K562 (cell line): ENCODE measurements at regions not wholly inside any gene's neighbourhood (a gene's known extent, or its start where the extent isn't known, plus 50 kb on each side); places are given as distances from the start of the nearest gene placed in this dataset.
A peak's percentile ranks its signal among the peaks of the same experiment; 100 is the strongest.
"Not testable (repeated sequence)": the region's sequence is repeated elsewhere in the genome, so short reads cannot be mapped to it uniquely, and the experiment has no call there.

Experiments used
- ATAC-seq: fragments of 200-7000 bp; cut with Tn5 transposase; 3 replicates; pipeline ENCODE4 v1.9.1; 2020; ENCODE audit warnings: moderate library complexity
- BruUV-seq: library from RNA; stranded (reverse); fragments of 400-500 nt; replicated peaks from 2 replicates; lab custom pipeline; 2021; lab: Mats Ljungman, UMichigan
- CTCF ChIA-PET: fragments of 300-600 bp; formaldehyde crosslinking; extraction: SDS; loops from one replicate; lab custom pipeline; 2021; ENCODE audit warnings: low intra/inter-chr PET ratio; lab: Yijun Ruan, JAX
- POLR2A ChIA-PET: fragments of 300-600, 350-650 bp; sonication (Branson Sonifier 250); formaldehyde crosslinking; extraction: SDS; loops from one replicate; lab custom pipeline; 2021; ENCODE audit warnings: antibody characterized with exemption, inconsistent platforms; lab: Yijun Ruan, JAX
- DNase-seq, 4 experiments: peaks; one replicate each; pipeline versions ENCODE4 v3.0.0 to v3.0.0-alpha.2; 2011 to 2018; ENCODE audit warnings: low spot score in 3 of 4, mixed read lengths in 3 of 4; ENCODE audit errors: extremely low read depth in 1 of 4
- FAIRE-seq: peaks from 2 replicates; lab custom pipeline; 2011; peaks lifted over from hg19 to GRCh38; lab: Jason Lieb, UNC
- H2AFZ ChIP-seq: 2 replicates; pipeline ENCODE4 v1.6.0; 2011; ENCODE audit warnings: low read depth, low read length, control low read depth, inconsistent platforms
- H3K27ac ChIP-seq: fragments of 200-600 bp; 3 replicates; pipeline ENCODE4 v1.8.0; 2011; ENCODE audit warnings: low read depth, mild to moderate bottlenecking, control low read depth, inconsistent platforms, low read length, moderate library complexity, mixed read lengths; ENCODE audit errors: extremely low read depth
- H3K27me3 ChIP-seq, 2 experiments: fragments of 300-600 bp in 1 of 2; 2 replicates in 1 of 2; 3 replicates in 1 of 2; pipeline versions ENCODE4 v1.6.0 to v1.8.0; 2011; ENCODE audit warnings: inconsistent platforms in 2 of 2, low read length in 2 of 2, mild to moderate bottlenecking in 1 of 2, mixed read lengths in 1 of 2, moderate library complexity in 1 of 2; ENCODE audit not compliant: control insufficient read depth in 2 of 2, insufficient read depth in 2 of 2
- H3K36me3 ChIP-seq: fragments of 300-600 bp; 3 replicates; pipeline ENCODE4 v1.8.0; 2011; ENCODE audit warnings: mild to moderate bottlenecking, low read length, inconsistent platforms; ENCODE audit not compliant: control insufficient read depth, insufficient read depth
- H3K4me1 ChIP-seq, 2 experiments: fragments of 200-600 bp in 1 of 2; replicated peaks in 1 of 2; 2 replicates in 1 of 2; 3 replicates in 1 of 2; pipeline versions ENCODE4 v1.5.1 to v1.8.0; 2011; ENCODE audit warnings: inconsistent platforms in 2 of 2, low read length in 2 of 2, mild to moderate bottlenecking in 1 of 2, mixed read lengths in 1 of 2, moderate library complexity in 1 of 2; ENCODE audit not compliant: control insufficient read depth in 2 of 2, insufficient read depth in 2 of 2
- H3K4me2 ChIP-seq: 2 replicates; pipeline ENCODE4 v1.6.1; 2011; ENCODE audit warnings: low read length, control low read depth, inconsistent platforms, mixed read lengths; ENCODE audit not compliant: insufficient read depth
- H3K4me3 ChIP-seq: fragments of 200-600 bp; sonication (generic), shearing (Covaris generic); 2 replicates; pipeline ENCODE4 v1.5.1; 2016; ENCODE audit warnings: control low read depth, inconsistent platforms
- H3K79me2 ChIP-seq: fragments of 200-600 bp; 3 replicates; pipeline ENCODE4 v1.8.0; 2011; ENCODE audit warnings: low read length, inconsistent platforms; ENCODE audit not compliant: control insufficient read depth, insufficient read depth
- H3K9ac ChIP-seq, 2 experiments: 2 replicates each; pipeline versions ENCODE4 v1.6.0 to v1.6.1; 2011; ENCODE audit warnings: low read depth in 2 of 2, low read length in 2 of 2, control low read depth in 1 of 2, inconsistent platforms in 1 of 2, mild to moderate bottlenecking in 1 of 2, mixed read lengths in 1 of 2; ENCODE audit not compliant: insufficient read depth in 1 of 2
- H3K9me1 ChIP-seq: one replicate; pipeline ENCODE4 v1.6.0; 2011; ENCODE audit warnings: inconsistent platforms, mild to moderate bottlenecking, low read length, moderate library complexity; ENCODE audit not compliant: control insufficient read depth, insufficient read depth
- H3K9me3 ChIP-seq: replicated peaks from 2 replicates; pipeline ENCODE4 v1.5.1; 2011; ENCODE audit warnings: low read depth, low read length, inconsistent platforms; ENCODE audit not compliant: control insufficient read depth, insufficient read depth
- H4K20me1 ChIP-seq: replicated peaks from 2 replicates; pipeline ENCODE4 v1.6.1; 2011; ENCODE audit warnings: low read length, inconsistent platforms, mixed read lengths; ENCODE audit not compliant: control insufficient read depth, insufficient read depth
- BHLHE40 ChIP-seq: IDR thresholded peaks from 2 replicates; pipeline ENCODE4 v1.6.1; 2011; ENCODE audit warnings: low read length, improper control_type of control experiment
- NFIC ChIP-seq: fragments of 450-650 bp; IDR thresholded peaks from 2 replicates; pipeline ENCODE4 v1.6.1; 2017; ENCODE audit warnings: mild to moderate bottlenecking, inconsistent platforms
- USF1 ChIP-seq: sonication (generic); formaldehyde crosslinking; IDR thresholded peaks from 2 replicates; pipeline ENCODE4 v1.9.0; 2022; ENCODE audit warnings: mild to moderate bottlenecking, missing genetic modification reagents
- USF2 ChIP-seq: sonication (generic); formaldehyde crosslinking; IDR thresholded peaks from 2 replicates; pipeline ENCODE4 v1.5.0; 2020; ENCODE audit warnings: missing genetic modification reagents
- WGBS: fragments of 100-300 bp; shearing (Covaris generic); methylation state at CpG from one replicate; pipeline ENCODE4 v1.1.6; 2016; ENCODE audit warnings: low coverage, mixed read lengths; ENCODE audit not compliant: insufficient coverage; ENCODE audit errors: missing lambda C conversion rate; 5-methylcytosine and 5-hydroxymethylcytosine counted together
- in situ Hi-C: fragments of 300-500 bp; cut with MboI; formaldehyde crosslinking; loops from 4 replicates; pipeline ENCODE4 v1.15.0; 2018; ENCODE audit warnings: inconsistent platforms, mixed read lengths
- intact Hi-C: fragments of 100-400 bp; cut with micrococcal nuclease; formaldehyde crosslinking; loops from 2 replicates; pipeline ENCODE4 v1.14.2; 2022

GRCh38 chr13:111058339-111058738 lies 56.8 kb upstream of the ARHGEF7 start:
- H3K36me3 ChIP-seq, H3K4me1 ChIP-seq, H3K9me1 ChIP-seq, H3K4me2 ChIP-seq, DNase-seq, H2AFZ ChIP-seq, H3K27ac ChIP-seq, POLR2A ChIA-PET, FAIRE-seq, H4K20me1 ChIP-seq, H3K79me2 ChIP-seq, BruUV-seq, H3K9ac ChIP-seq, ATAC-seq: not testable (repeated sequence)
- in situ Hi-C loops, result loop anchor here (25.0 kb wide), 1 partner anchor 246 kb away; no protein-coding TSS in a partner anchor
- intact Hi-C loops, result loop anchor here (10.0 kb wide), 1 partner anchor 224 kb away; no protein-coding TSS in a partner anchor
- peak; percentile 32 for TF ChIP-seq NFIC
- TF ChIP-seq, all 486 proteins: peak for 1; not testable (repeated sequence) for 485
- H3K27me3 ChIP-seq, CTCF ChIA-PET, H3K4me3 ChIP-seq, H3K9me3 ChIP-seq: not testable (repeated sequence)

- H3K27ac ChIP-seq, H3K9me1 ChIP-seq, BruUV-seq, H4K20me1 ChIP-seq, H3K9me3 ChIP-seq, ATAC-seq, FAIRE-seq, CTCF ChIA-PET, H3K4me1 ChIP-seq, H3K4me3 ChIP-seq, H3K9ac ChIP-seq, H3K27me3 ChIP-seq, DNase-seq, H3K79me2 ChIP-seq, H3K36me3 ChIP-seq, POLR2A ChIA-PET, H3K4me2 ChIP-seq: not testable (repeated sequence)
- peak overlapping the region; percentile 14; the same call in 1 of the 2 replicates for H2AFZ ChIP-seq
- intact Hi-C loops (loop anchor here (10.0 kb wide), 1 partner anchor 217 kb away; no protein-coding TSS in a partner anchor), in situ Hi-C loops (loop anchor here (25.0 kb wide), 1 partner anchor 239 kb away; no protein-coding TSS in a partner anchor)
- TF ChIP-seq BHLHE40 (peak; percentile 65), USF1 (CRISPR knock-in tag) (peak; percentile 47), USF2 (peak; percentile 44)
- 38% methylated on average over 16 of the region's 21 CpGs for WGBS
Measured at GRCh38 chr13:111051726-111052232, 63.3 kb upstream of the ARHGEF7 start.
